GM12878 (cell line): ENCODE measurements at regions not wholly inside any gene's neighbourhood (a gene's known extent, or its start where the extent isn't known, plus 50 kb on each side); places are given as distances from the start of the nearest gene placed in this dataset.

Experiments used
- ATAC-seq: fragments of 200-7000 bp; cut with Tn5 transposase; 3 replicates; pipeline ENCODE4 v1.9.1; 2020; ENCODE audit warnings: mild to moderate bottlenecking, moderate library complexity
- BruUV-seq: library from RNA; stranded (reverse); fragments of 400-500 nt; replicated peaks from 2 replicates; lab custom pipeline; 2021; lab: Mats Ljungman, UMichigan
- CTCF ChIA-PET: fragments of 300-600 bp; sonication (Branson Sonifier 250); formaldehyde crosslinking; extraction: SDS; loops from one replicate; lab custom pipeline; 2021; ENCODE audit warnings: inconsistent platforms; lab: Yijun Ruan, JAX
- POLR2A ChIA-PET: fragments of 350-600 bp; formaldehyde crosslinking; extraction: SDS; loops from one replicate; lab custom pipeline; 2021; ENCODE audit warnings: inconsistent platforms; lab: Charles Lee
- RAD21 ChIA-PET: fragments of 300-600 bp; sonication (Branson Sonifier 250); formaldehyde crosslinking; loops from one replicate; lab custom pipeline; 2023; ENCODE audit warnings: antibody characterized with exemption; ENCODE audit not compliant: unreplicated experiment; lab: Charles Lee
- SMC1A ChIA-PET: fragments of 300-600 bp; sonication (Branson Sonifier 250); formaldehyde crosslinking; loops from one replicate; lab custom pipeline; 2023; ENCODE audit not compliant: unreplicated experiment, uncharacterized antibody; lab: Charles Lee
- DNase-seq: peaks from one replicate; pipeline ENCODE4 v3.0.0-alpha.2; 2011; ENCODE audit warnings: low read depth, low spot score
- FAIRE-seq: peaks from 3 replicates; lab custom pipeline; 2011; peaks lifted over from hg19 to GRCh38; lab: Jason Lieb, UNC
- H2AFZ ChIP-seq: 2 replicates; pipeline ENCODE4 v1.6.0; 2011; ENCODE audit warnings: low read depth, low read length, control low read depth; ENCODE audit not compliant: control insufficient read depth
- H3K27ac ChIP-seq: 2 replicates; pipeline ENCODE4 v1.5.1; 2011; ENCODE audit warnings: control low read depth; ENCODE audit not compliant: control insufficient read depth, insufficient read depth
- H3K27me3 ChIP-seq, 2 experiments: replicated peaks in 1 of 2; 2 replicates each; pipeline versions ENCODE4 v1.6.0 to v1.6.1; 2011; ENCODE audit warnings: low read length in 1 of 2; ENCODE audit not compliant: control insufficient read depth in 2 of 2, insufficient read depth in 2 of 2
- H3K36me3 ChIP-seq, 2 experiments: 2 replicates each; pipeline ENCODE4 v1.5.1; 2011; ENCODE audit warnings: low read length in 1 of 2; ENCODE audit not compliant: control insufficient read depth in 2 of 2, insufficient read depth in 2 of 2
- H3K4me1 ChIP-seq: 2 replicates; pipeline ENCODE4 v1.6.1; 2011; ENCODE audit warnings: mild to moderate bottlenecking, low read length, moderate library complexity, mixed read lengths; ENCODE audit not compliant: control insufficient read depth, insufficient read depth
- H3K4me2 ChIP-seq: 2 replicates; pipeline ENCODE4 v1.6.0; 2011; ENCODE audit warnings: control low read depth; ENCODE audit not compliant: control insufficient read depth, insufficient read depth
- H3K4me3 ChIP-seq: fragments of 200-600 bp; sonication (generic); 2 replicates; pipeline ENCODE4 v1.5.1; 2016
- H3K79me2 ChIP-seq: 2 replicates; pipeline ENCODE4 v1.6.0; 2011; ENCODE audit warnings: low read length; ENCODE audit not compliant: control insufficient read depth, insufficient read depth
- H3K9ac ChIP-seq: 2 replicates; pipeline ENCODE4 v1.8.0; 2011; ENCODE audit warnings: low read length, control low read depth, mixed read lengths; ENCODE audit not compliant: control insufficient read depth, insufficient read depth
- H3K9me3 ChIP-seq: replicated peaks from 3 replicates; pipeline ENCODE4 v1.5.1; 2011; ENCODE audit warnings: mild to moderate bottlenecking, low read length; ENCODE audit not compliant: control insufficient read depth, insufficient read depth
- H4K20me1 ChIP-seq: 2 replicates; pipeline ENCODE4 v1.6.0; 2011; ENCODE audit not compliant: control insufficient read depth, insufficient read depth
- BHLHE40 ChIP-seq, 2 experiments: fragments of 450-650 bp in 1 of 2; IDR thresholded peaks; 2 replicates each; pipeline ENCODE4 v1.6.1; 2011 to 2017; ENCODE audit warnings: low read depth in 2 of 2, borderline replicate concordance in 1 of 2, improper control_type of control experiment in 1 of 2, low read length in 1 of 2, mild to moderate bottlenecking in 1 of 2
- BRCA1 ChIP-seq: IDR thresholded peaks from 2 replicates; pipeline ENCODE4 v1.6.1; 2011; ENCODE audit warnings: low read depth, low read length, improper control_type of control experiment
- E2F4 ChIP-seq: IDR thresholded peaks from 2 replicates; pipeline ENCODE4 v1.6.1; 2012; ENCODE audit warnings: low read depth, low read length, improper control_type of control experiment
- IRF5 ChIP-seq: fragments of 450-650 bp; IDR thresholded peaks from 2 replicates; pipeline ENCODE4 v1.6.1; 2017; ENCODE audit warnings: borderline replicate concordance
- JUND ChIP-seq: IDR thresholded peaks from 2 replicates; pipeline ENCODE4 v1.6.1; 2012; ENCODE audit warnings: low read depth, mild to moderate bottlenecking, low read length, improper control_type of control experiment, moderate library complexity
- NKRF ChIP-seq: fragments of 450-650 bp; conservative IDR thresholded peaks from 2 replicates; pipeline ENCODE4 v1.6.1; 2017; ENCODE audit warnings: mild to moderate bottlenecking, moderate library complexity
- NR2C2 ChIP-seq: IDR thresholded peaks from 2 replicates; pipeline ENCODE4 v1.6.1; 2011; ENCODE audit warnings: borderline replicate concordance, low read depth; ENCODE audit not compliant: control insufficient read depth, insufficient read length
- TCF12 ChIP-seq: IDR thresholded peaks from 2 replicates; pipeline ENCODE4 v1.6.1; 2011; ENCODE audit warnings: low read depth, mild to moderate bottlenecking, low read length
- WGBS: methylation state at CpG from one replicate; pipeline ENCODE4 v1.1.6; 2016; ENCODE audit warnings: low lambda C conversion rate; ENCODE audit not compliant: insufficient replicate concordance, insufficient coverage; ENCODE audit errors: missing lambda C conversion rate; 5-methylcytosine and 5-hydroxymethylcytosine counted together
- in situ Hi-C: fragments of 300-500 bp; cut with MboI; formaldehyde crosslinking; loops from 9 replicates; pipeline ENCODE4 v1.14.3; 2018; ENCODE audit warnings: mixed read lengths
- intact Hi-C: fragments of 100-400 bp; cut with micrococcal nuclease; formaldehyde crosslinking; loops from one replicate; pipeline ENCODE4 v1.14.2; 2022; ENCODE audit not compliant: unreplicated experiment

- TF ChIP-seq E2F4: no peak
- TF ChIP-seq NR2C2: no peak
- no peak for TF ChIP-seq IRF5
- TF ChIP-seq BHLHE40 (IDR thresholded peaks at IDR 0.05; ENCODE audit: borderline replicate concordance in 1 of 2, low read depth in 2 of 2, low read length in 1 of 2): no peak
- no peak for TF ChIP-seq BRCA1
- no peak for TF ChIP-seq TCF12
- no peak for TF ChIP-seq NKRF
- TF ChIP-seq, all 136 proteins: peak for 0
Measured at GRCh38 chr4:16449406-16449805, 223.1 kb upstream of the TAPT1 start (continued).

- WGBS: 58% methylated on average over 9 of the region's 9 CpGs
- no peak overlapping the region for H3K4me3 ChIP-seq
- in situ Hi-C loops: loop anchor here (10.0 kb wide), 1 partner anchor 414 kb away; no protein-coding TSS in a partner anchor
Measured at GRCh38 chr4:16448241-16448840, 222.1 kb upstream of the TAPT1 start.

More at GRCh38 chr4:16448241-16448840, 222.1 kb upstream of the TAPT1 start:
- no peaks in the 10 kb centered on the region for H3K36me3 ChIP-seq
- H4K20me1 ChIP-seq: no peaks in the 10 kb centered on the region
- intact Hi-C loops: no loop called here
- CTCF ChIA-PET: interaction anchor here (0.6 to 1.3 kb wide), 2 partner anchors 152 to 160 kb away, joined by 3 read pairs; no protein-coding TSS in a partner anchor
- no peak for TF ChIP-seq JUND
- TF ChIP-seq, all 136 proteins: peak for 0
- ChIA-PET POLR2A (no interaction called here), RAD21 (no interaction called here), SMC1A (no interaction called here)
- Histone ChIP-seq H2AFZ (no peak overlapping the region), H3K9me3 (no peaks in the 10 kb centered on the region), H3K27me3 (no peaks in the 10 kb centered on the region), H3K4me2 (no peak overlapping the region), H3K4me1 (no peaks in the 10 kb centered on the region), H3K79me2 (no peaks in the 10 kb centered on the region), H3K27ac (no peak overlapping the region), H3K9ac (no peak overlapping the region)
- DNase-seq: no peak
- no peak for ATAC-seq
- BruUV-seq: no TSS peak
- FAIRE-seq: no peak
